NCI-H1092 (cell line): ENCODE measurements at regions not wholly inside any gene's neighbourhood (a gene's known extent, or its start where the extent isn't known, plus 50 kb on each side); places are given as distances from the start of the nearest gene placed in this dataset.

Source experiments
- DNase-seq: peaks from one replicate; lab custom pipeline; 2025; lab: John Stamatoyannopoulos, UW

- DNase-seq: no peak
These were observed 62.9 kb upstream of the OXGR1 start for GRCh38 chr13:97057176-97057575.

GRCh38 chr13:97058391-97058790 is 64.1 kb upstream of the OXGR1 start:
- no peak for DNase-seq

GRCh38 chr13:97058926-97059325 is 64.7 kb upstream of the OXGR1 start:
- DNase-seq: no peak

- DNase-seq: no peak
These were observed 73.0 kb upstream of the OXGR1 start for GRCh38 chr13:97067017-97067895.

GRCh38 chr13:97068151-97068550 is 73.9 kb upstream of the OXGR1 start:
- DNase-seq: peak; percentile 70

- DNase-seq: no peak
These were observed 75.0 kb upstream of the OXGR1 start for GRCh38 chr13:97069050-97069815.

GRCh38 chr13:97072297-97072696 is 78.0 kb upstream of the OXGR1 start:
- no peak for DNase-seq

- no peak for DNase-seq
These were observed 80.3 kb upstream of the OXGR1 start for GRCh38 chr13:97074618-97075017.

- DNase-seq: no peak
These were observed 82.6 kb upstream of the OXGR1 start for GRCh38 chr13:97076898-97077297.

GRCh38 chr13:97077341-97077740 is 83.1 kb upstream of the OXGR1 start:
- no peak for DNase-seq

GRCh38 chr13:97079726-97080125 is 85.5 kb upstream of the OXGR1 start:
- DNase-seq: no peak

GRCh38 chr13:97082461-97083207 is 88.4 kb upstream of the OXGR1 start:
- DNase-seq: no peak

GRCh38 chr13:97091196-97091595 is 96.9 kb upstream of the OXGR1 start:
- DNase-seq: no peak

GRCh38 chr13:97100821-97101220 is 106.5 kb upstream of the OXGR1 start:
- no peak for DNase-seq

- no peak for DNase-seq
These were observed 107.8 kb upstream of the OXGR1 start for GRCh38 chr13:97101912-97102708.

GRCh38 chr13:97106323-97106722 is 112.0 kb upstream of the OXGR1 start:
- no peak for DNase-seq

GRCh38 chr13:97107815-97108529 is 113.7 kb upstream of the OXGR1 start:
- no peak for DNase-seq

GRCh38 chr13:97108530-97108900 is 113.6 kb upstream of the MBNL2 start:
- DNase-seq: no peak

- DNase-seq: no peak
These were observed 112.9 kb upstream of the MBNL2 start for GRCh38 chr13:97109256-97109655.

GRCh38 chr13:97109841-97110492 is 112.2 kb upstream of the MBNL2 start:
- peak; percentile 88 for DNase-seq

- DNase-seq: no peak
These were observed 111.2 kb upstream of the MBNL2 start for GRCh38 chr13:97110936-97111335.
